Panc1 (cell line): ENCODE measurements at regions not wholly inside any gene's neighbourhood (a gene's known extent, or its start where the extent isn't known, plus 50 kb on each side); places are given as distances from the start of the nearest gene placed in this dataset.

ENCODE experiments used
- ATAC-seq: fragments of 200-7000 bp; cut with Tn5 transposase; 2 replicates; pipeline ENCODE4 v1.9.1; 2020; ENCODE audit warnings: mild to moderate bottlenecking, moderate library complexity
- BruUV-seq: library from RNA; stranded (reverse); fragments of 400-500 nt; replicated peaks from 2 replicates; lab custom pipeline; 2021; lab: Mats Ljungman, UMichigan
- CTCF ChIA-PET: fragments of 300-600 bp; sonication (Branson Sonifier 250); formaldehyde crosslinking; loops from one replicate; lab custom pipeline; 2022; ENCODE audit warnings: antibody characterized with exemption; lab: Charles Lee
- POLR2A ChIA-PET: fragments of 300-600 bp; sonication (Branson Sonifier 250); formaldehyde crosslinking; loops from one replicate; lab custom pipeline; 2022; ENCODE audit warnings: antibody characterized with exemption; lab: Charles Lee
- DNase-seq: peaks from one replicate; pipeline ENCODE4 v3.0.0-alpha.2; 2010; ENCODE audit warnings: low read depth, low spot score
- H3K27ac ChIP-seq: 2 replicates; pipeline ENCODE4 v1.5.1; 2011; ENCODE audit warnings: mild to moderate bottlenecking, low read length, inconsistent platforms
- H3K27me3 ChIP-seq: fragments of 200-500 bp; sonication (Bioruptor generic); 2 replicates; pipeline ENCODE4 v1.6.0; 2014; ENCODE audit warnings: low read length, inconsistent platforms; ENCODE audit not compliant: control insufficient read depth, insufficient read depth
- H3K36me3 ChIP-seq: fragments of 200-500 bp; sonication (Bioruptor generic); 2 replicates; pipeline ENCODE4 v1.5.1; 2014; ENCODE audit warnings: inconsistent platforms, mild to moderate bottlenecking, low read length, moderate library complexity; ENCODE audit not compliant: control insufficient read depth, insufficient read depth
- H3K4me1 ChIP-seq: 2 replicates; pipeline ENCODE4 v1.5.1; 2011; ENCODE audit warnings: inconsistent platforms, mild to moderate bottlenecking, low read length, moderate library complexity; ENCODE audit not compliant: control insufficient read depth, insufficient read depth
- H3K4me3 ChIP-seq, 2 experiments: 2 replicates each; pipeline ENCODE4 v1.5.1; 2011 to 2012; ENCODE audit warnings: low read depth in 2 of 2, low read length in 2 of 2, mild to moderate bottlenecking in 2 of 2, inconsistent platforms in 1 of 2, moderate library complexity in 1 of 2
- H3K9me3 ChIP-seq: fragments of 200-500 bp; sonication (Bioruptor generic); 2 replicates; pipeline ENCODE4 v1.5.1; 2014; ENCODE audit warnings: low read depth, mild to moderate bottlenecking, inconsistent platforms, low read length, moderate library complexity; ENCODE audit not compliant: control insufficient read depth, insufficient read depth
- CTCF ChIP-seq: fragments of 450-650 bp; IDR thresholded peaks from 2 replicates; pipeline ENCODE4 v1.5.1; 2017; ENCODE audit warnings: mild to moderate bottlenecking
- POLR2AphosphoS5 ChIP-seq: IDR thresholded peaks from 2 replicates; pipeline ENCODE4 v1.6.1; 2012; ENCODE audit warnings: mild to moderate bottlenecking, low read depth, low read length, moderate library complexity
- REST ChIP-seq, 2 experiments: IDR thresholded peaks; 2 replicates each; pipeline ENCODE4 v1.6.1; 2011 to 2012; ENCODE audit warnings: low read depth in 2 of 2, control low read depth in 1 of 2, low read length in 1 of 2, mild to moderate bottlenecking in 1 of 2, moderate library complexity in 1 of 2; ENCODE audit not compliant: insufficient read depth in 1 of 2
- SIN3A ChIP-seq: IDR thresholded peaks from 2 replicates; pipeline ENCODE4 v1.6.1; 2012; ENCODE audit warnings: low read depth, mild to moderate bottlenecking, low read length, moderate library complexity, borderline replicate concordance; ENCODE audit not compliant: insufficient read depth
- TCF7L2 ChIP-seq: IDR thresholded peaks from 2 replicates; pipeline ENCODE4 v1.6.1; 2011; ENCODE audit warnings: mild to moderate bottlenecking, low read depth, low read length, inconsistent platforms
- in situ Hi-C: cut with HindIII; loops from 2 replicates; pipeline ENCODE4 v1.10.0; 2016; ENCODE audit warnings: low sequenced_read_pairs, low pct_unique_long_range_greater_than_20kb
- intact Hi-C: fragments of 100-400 bp; cut with micrococcal nuclease; formaldehyde crosslinking; loops from one replicate; pipeline ENCODE4 v1.10.0; 2022; ENCODE audit not compliant: unreplicated experiment

GRCh38 chr1:222047366-222047765, 305.5 kb upstream of the DUSP10 start:
- no peak for ATAC-seq
- TF ChIP-seq REST (IDR thresholded peaks at IDR 0.05; ENCODE audit: insufficient read depth in 1 of 2, low read depth in 2 of 2, low read length in 1 of 2) = no peak
- no peak for TF ChIP-seq SIN3A
- no peak for TF ChIP-seq POLR2AphosphoS5
- TF ChIP-seq CTCF = no peak
- no peak for TF ChIP-seq TCF7L2
- H3K36me3 ChIP-seq = no peaks in the 10 kb centered on the region
- H3K27me3 ChIP-seq = no peaks in the 10 kb centered on the region
- DNase-seq = no peak
- ChIA-PET CTCF (no interaction called here), POLR2A (no interaction called here)
- H3K4me3 ChIP-seq = no peak overlapping the region
- BruUV-seq = no TSS peak
- H3K27ac ChIP-seq = no peak overlapping the region
- H3K4me1 ChIP-seq = no peaks in the 10 kb centered on the region
- intact Hi-C loops (no loop called here), in situ Hi-C loops (no loop called here)
- H3K9me3 ChIP-seq = no peaks in the 10 kb centered on the region

- TF ChIP-seq REST (IDR thresholded peaks at IDR 0.05; ENCODE audit: insufficient read depth in 1 of 2, low read depth in 2 of 2, low read length in 1 of 2) (no peak), TCF7L2 (no peak), CTCF (no peak), SIN3A (no peak), POLR2AphosphoS5 (no peak)
- Histone ChIP-seq H3K4me1 (no peaks in the 10 kb centered on the region), H3K4me3 (no peak overlapping the region), H3K9me3 (no peaks in the 10 kb centered on the region), H3K27ac (no peak overlapping the region), H3K36me3 (no peaks in the 10 kb centered on the region), H3K27me3 (no peaks in the 10 kb centered on the region)
- no TSS peak for BruUV-seq
- in situ Hi-C loops (no loop called here), intact Hi-C loops (no loop called here)
- POLR2A ChIA-PET = interaction anchor here (0.7 kb wide), 1 partner anchor 21 kb away, joined by 4 read pairs; no protein-coding TSS in a partner anchor
- CTCF ChIA-PET = no interaction called here
- no peak for ATAC-seq
- no peak for DNase-seq
Measured at GRCh38 chr1:222046684-222047263, 304.9 kb upstream of the DUSP10 start.
